GM21717 (cell line): ENCODE measurements at regions not wholly inside any gene's neighbourhood (a gene's known extent, or its start where the extent isn't known, plus 50 kb on each side); places are given as distances from the start of the nearest gene placed in this dataset.
"Not testable (repeated sequence)": the region's sequence is repeated elsewhere in the genome, so short reads cannot be mapped to it uniquely, and the experiment has no call there.

Source experiments
- ATAC-seq: cut with Tn5 transposase; IDR thresholded peaks from one replicate; pipeline ENCODE4 v1.9.1; 2021; ENCODE audit warnings: mild to moderate bottlenecking, moderate library complexity; ENCODE audit not compliant: unreplicated experiment

DNA sequence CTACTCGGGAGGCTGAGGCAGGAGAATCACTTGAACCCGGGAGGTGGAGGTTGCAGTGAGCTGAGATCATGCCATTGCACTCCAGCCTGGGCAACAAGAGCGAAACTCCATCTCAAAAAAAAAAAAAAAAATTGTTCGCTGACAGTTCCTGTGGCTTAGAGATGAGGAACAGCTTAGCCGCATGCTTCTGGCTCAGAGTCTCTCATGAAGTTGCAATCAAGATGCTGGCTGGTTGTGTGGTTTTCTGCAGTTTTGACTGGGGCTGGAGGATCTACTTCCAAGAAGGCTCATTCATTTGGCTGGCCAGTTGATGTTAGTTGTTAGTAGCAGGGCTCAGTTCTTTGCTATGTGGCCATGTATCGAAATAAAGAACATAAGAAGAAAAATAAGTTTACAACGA lies 69.9 kb upstream of the TBC1D5 start:
- ATAC-seq: not testable (repeated sequence)

- ATAC-seq: no peak
These were observed 69.2 kb upstream of the TBC1D5 start for GRCh38 chr3:17811646-17812045.

DNA sequence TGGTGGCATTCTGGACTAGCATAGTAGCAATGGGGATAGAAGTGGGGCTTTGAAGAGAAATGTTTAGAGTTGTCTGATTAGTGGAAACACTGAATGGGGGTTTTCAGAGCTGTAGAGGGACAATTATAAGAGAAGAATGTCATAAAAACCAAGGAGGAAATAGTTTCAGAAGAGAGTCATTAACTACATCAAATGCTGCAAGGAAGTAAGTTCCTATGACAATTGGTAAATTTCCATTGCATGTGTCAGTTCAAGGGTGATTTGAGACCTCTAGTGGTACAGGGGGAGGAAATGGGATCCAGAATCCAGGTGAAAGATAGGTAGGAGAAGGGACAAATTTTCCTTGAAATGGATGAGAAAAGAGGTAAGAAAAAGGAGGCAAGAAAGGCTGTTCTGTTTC lies 68.3 kb upstream of the TBC1D5 start:
- no peak for ATAC-seq

- no peak for ATAC-seq
These were observed 66.6 kb upstream of the TBC1D5 start for GRCh38 chr3:17808994-17809393.

DNA sequence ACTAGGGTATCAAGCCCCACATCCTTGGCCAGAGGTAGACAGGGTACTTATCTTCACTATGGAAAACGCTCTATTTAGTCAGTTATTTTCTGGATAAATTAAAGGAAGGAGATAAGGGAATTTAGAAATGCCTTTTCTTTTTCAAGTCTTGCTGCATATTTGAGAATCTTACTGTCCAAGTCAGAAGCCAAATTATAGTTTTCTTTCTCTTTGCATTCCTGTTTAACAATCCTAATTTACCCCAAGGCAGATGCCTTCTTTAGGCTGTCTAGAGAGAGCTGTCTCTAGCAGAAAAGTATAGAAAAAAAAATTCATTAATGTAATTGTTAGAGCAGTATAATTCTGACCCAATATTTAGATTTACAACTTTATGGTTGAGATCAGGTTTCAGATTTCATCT lies 64.4 kb upstream of the TBC1D5 start:
- no peak for ATAC-seq

GRCh38 chr3:17806201-17806600 lies 63.8 kb upstream of the TBC1D5 start:
- no peak for ATAC-seq

DNA sequence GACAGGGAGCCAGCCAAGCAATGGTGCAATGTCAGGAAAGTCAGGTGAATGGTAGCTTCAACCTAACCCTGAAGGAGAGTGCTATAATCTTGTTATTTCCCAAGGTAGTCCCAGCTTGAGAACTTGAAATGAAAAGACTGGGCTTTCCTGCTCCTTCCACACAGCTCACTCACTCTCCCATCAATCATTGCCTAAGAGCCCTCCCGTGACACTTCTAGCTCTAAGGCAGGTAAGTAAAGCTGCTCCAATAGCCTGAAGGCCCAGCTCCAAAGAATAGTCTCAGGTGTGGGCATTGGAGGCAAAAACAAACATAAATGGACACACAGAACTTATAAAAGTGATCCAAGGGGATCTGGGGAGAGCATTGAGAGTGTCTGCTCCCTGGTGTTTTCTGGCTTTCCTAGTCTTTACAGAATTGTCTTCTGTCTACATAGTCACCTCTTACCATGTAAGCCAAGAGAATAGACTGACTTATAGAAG lies 63.1 kb upstream of the TBC1D5 start:
- no peak for ATAC-seq

DNA sequence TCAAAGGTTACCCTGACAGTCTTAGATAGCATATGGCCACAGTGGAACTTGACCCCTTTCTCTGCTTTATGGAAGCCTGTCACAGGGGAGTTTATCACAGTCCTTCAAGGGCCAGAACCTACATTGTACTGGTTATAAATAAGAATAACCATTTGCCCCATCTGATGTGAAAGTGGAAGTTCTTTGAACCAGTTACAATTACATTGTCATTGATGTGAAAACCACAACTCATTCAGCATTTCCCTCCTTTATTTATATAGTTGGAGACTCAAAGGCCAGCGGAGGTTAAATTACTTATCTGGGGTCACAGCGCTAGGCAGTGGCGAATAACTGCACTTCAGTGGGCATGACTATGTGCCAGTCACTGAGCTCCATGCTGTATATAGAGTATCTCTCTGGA lies 60.5 kb upstream of the TBC1D5 start:
- peak; percentile 75 for ATAC-seq

DNA sequence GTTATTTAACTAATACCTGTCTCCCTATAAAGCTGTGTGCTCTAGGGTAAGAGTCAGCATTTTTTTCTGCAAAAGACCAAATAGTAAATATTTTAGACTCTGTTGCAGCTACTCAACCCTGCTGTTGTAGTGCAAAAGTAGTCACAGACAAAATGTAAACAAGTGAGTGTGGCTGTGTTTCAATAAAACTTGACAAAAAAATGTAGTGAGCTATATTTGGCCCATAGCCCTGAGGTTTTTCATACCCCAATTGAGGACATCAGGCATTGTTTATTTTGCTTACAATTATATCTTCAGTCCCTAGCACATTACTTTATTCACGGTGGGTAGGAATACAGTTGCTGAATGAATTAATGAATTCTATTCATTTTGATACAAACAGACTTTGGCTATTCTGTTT lies 58.7 kb upstream of the TBC1D5 start:
- ATAC-seq: no peak

GRCh38 chr3:17800232-17800631 lies 57.8 kb upstream of the TBC1D5 start:
- no peak for ATAC-seq

DNA sequence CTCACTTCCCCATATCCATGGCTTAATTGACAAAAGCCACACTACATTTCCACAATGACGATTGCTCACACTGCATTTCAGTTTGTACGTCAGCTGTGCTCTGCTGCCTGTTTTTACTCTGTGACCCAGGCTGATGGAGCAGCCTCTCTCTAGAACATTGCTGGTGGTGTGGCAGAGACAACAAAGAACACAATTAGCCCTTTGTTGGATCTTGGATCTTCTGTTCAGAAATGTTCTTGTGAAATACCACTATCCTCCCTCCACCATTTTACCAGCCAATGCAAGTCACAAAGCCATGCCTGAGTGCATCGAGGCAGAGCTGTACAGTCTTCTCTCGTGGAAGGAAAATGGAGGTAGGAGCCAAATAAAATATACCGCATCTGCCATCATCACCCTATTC lies 56.9 kb upstream of the TBC1D5 start:
- ATAC-seq: no peak

DNA sequence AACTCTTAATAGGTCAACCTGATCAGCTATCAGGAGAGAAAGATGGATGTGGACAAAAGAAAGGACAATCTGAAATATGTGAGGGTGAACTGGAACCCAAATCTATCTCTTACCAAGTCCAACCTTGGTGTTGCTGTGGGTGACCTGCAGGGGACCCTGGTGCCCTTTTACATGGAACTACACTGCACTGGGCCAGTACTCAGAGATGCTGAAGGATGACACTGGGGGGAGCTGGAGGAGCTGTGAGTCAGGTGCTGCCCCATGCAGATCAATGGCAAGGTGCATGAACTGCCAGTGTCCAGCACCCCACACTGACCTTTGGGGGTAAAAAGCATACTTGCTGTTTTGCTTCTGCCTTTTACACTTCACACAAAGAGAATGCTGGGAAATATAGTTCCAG lies 55.6 kb upstream of the TBC1D5 start:
- ATAC-seq: no peak

GRCh38 chr3:17795711-17796110 lies 53.3 kb upstream of the TBC1D5 start:
- ATAC-seq: no peak

DNA sequence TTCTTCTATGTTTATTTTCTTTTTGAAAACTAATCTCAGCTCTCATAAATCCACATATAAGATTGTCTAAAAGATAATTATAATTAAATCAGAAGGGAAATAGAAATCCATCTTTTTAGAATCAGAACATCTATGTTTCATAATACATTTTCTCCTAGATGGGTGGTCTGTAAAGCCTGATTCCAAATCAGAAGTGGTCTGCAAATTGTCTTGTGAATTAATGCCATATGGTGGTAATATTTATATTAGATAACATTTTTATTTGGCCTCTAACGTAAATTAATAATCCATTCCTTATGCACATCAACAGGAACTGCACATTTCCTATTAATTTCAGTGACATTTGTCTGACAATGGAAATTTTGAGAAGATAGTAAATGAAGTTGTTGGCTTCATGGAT lies 52.8 kb upstream of the TBC1D5 start:
- ATAC-seq: no peak

GRCh38 chr3:17793542-17794195 lies 51.2 kb upstream of the TBC1D5 start:
- ATAC-seq: no peak
